H9 (cell line): ENCODE measurements at regions not wholly inside any gene's neighbourhood (a gene's known extent, or its start where the extent isn't known, plus 50 kb on each side); places are given as distances from the start of the nearest gene placed in this dataset.

Experiments used
- DNase-seq: peaks from one replicate; pipeline ENCODE4 v3.0.0-alpha.2; 2017
- H2AFZ ChIP-seq: one replicate; pipeline ENCODE4 v1.6.1; 2013; ENCODE audit warnings: mild to moderate bottlenecking, low read length, control low read depth, moderate library complexity
- H2AK5ac ChIP-seq: 2 replicates; pipeline ENCODE4 v1.6.1; 2013; ENCODE audit warnings: low read length, control low read depth, mixed read lengths; ENCODE audit not compliant: insufficient read length
- H2BK120ac ChIP-seq: one replicate; pipeline ENCODE4 v1.6.1; 2013; ENCODE audit warnings: low read depth, mild to moderate bottlenecking, low read length, control low read depth, inconsistent platforms; ENCODE audit not compliant: poor library complexity, severe bottlenecking
- H2BK12ac ChIP-seq: 2 replicates; pipeline ENCODE4 v1.6.1; 2013; ENCODE audit warnings: low read length, control low read depth, mixed read lengths, low read depth; ENCODE audit not compliant: insufficient read length
- H2BK15ac ChIP-seq: 2 replicates; pipeline ENCODE4 v1.6.1; 2013; ENCODE audit warnings: low read depth, low read length, control low read depth
- H2BK20ac ChIP-seq: one replicate; pipeline ENCODE4 v1.6.1; 2013; ENCODE audit warnings: low read depth, mild to moderate bottlenecking, low read length, control low read depth, inconsistent platforms; ENCODE audit not compliant: poor library complexity, severe bottlenecking
- H2BK5ac ChIP-seq: 2 replicates; pipeline ENCODE4 v1.6.1; 2013; ENCODE audit warnings: low read length, control low read depth, mixed read lengths; ENCODE audit not compliant: insufficient read length
- H3K14ac ChIP-seq: 2 replicates; pipeline ENCODE4 v1.6.1; 2013; ENCODE audit warnings: low read length, control low read depth; ENCODE audit not compliant: insufficient read depth
- H3K18ac ChIP-seq: 2 replicates; pipeline ENCODE4 v1.6.1; 2013; ENCODE audit warnings: low read depth, mild to moderate bottlenecking, mixed read lengths, low read length, control low read depth; ENCODE audit not compliant: insufficient read length
- H3K23ac ChIP-seq: 2 replicates; pipeline ENCODE4 v1.6.1; 2013; ENCODE audit warnings: low read length, control low read depth, mixed read lengths, low read depth; ENCODE audit not compliant: insufficient read length
- H3K23me2 ChIP-seq: 2 replicates; pipeline ENCODE4 v1.6.1; 2013; ENCODE audit warnings: low read depth, mild to moderate bottlenecking, mixed read lengths, low read length, control low read depth; ENCODE audit not compliant: insufficient read length, poor library complexity, severe bottlenecking
- H3K27ac ChIP-seq: 2 replicates; pipeline ENCODE4 v1.5.1; 2013; ENCODE audit warnings: low read length, control low read depth, mixed read lengths, low read depth; ENCODE audit not compliant: insufficient read length
- H3K27me3 ChIP-seq: 2 replicates; pipeline ENCODE4 v1.6.1; 2013; ENCODE audit warnings: low read length, control low read depth, inconsistent platforms; ENCODE audit not compliant: insufficient read depth
- H3K4ac ChIP-seq: 2 replicates; pipeline ENCODE4 v1.6.1; 2013; ENCODE audit warnings: low read depth, mild to moderate bottlenecking, control low read depth, inconsistent platforms, low read length, moderate library complexity
- H3K4me1 ChIP-seq: 2 replicates; pipeline ENCODE4 v1.6.1; 2013; ENCODE audit warnings: low read length, control low read depth, inconsistent platforms; ENCODE audit not compliant: insufficient read depth
- H3K4me2 ChIP-seq: 2 replicates; pipeline ENCODE4 v1.6.1; 2013; ENCODE audit warnings: low read length, control low read depth, mixed read lengths; ENCODE audit not compliant: insufficient read length, insufficient read depth
- H3K56ac ChIP-seq: 2 replicates; pipeline ENCODE4 v1.6.1; 2013; ENCODE audit warnings: low read depth, mild to moderate bottlenecking, mixed read lengths, low read length, control low read depth; ENCODE audit not compliant: insufficient read length
- H3K79me1 ChIP-seq: 2 replicates; pipeline ENCODE4 v1.6.1; 2013; ENCODE audit warnings: low read depth, mild to moderate bottlenecking, moderate library complexity, low read length, control low read depth, inconsistent platforms; ENCODE audit not compliant: insufficient read depth, poor library complexity, severe bottlenecking
- H3K79me2 ChIP-seq: 2 replicates; pipeline ENCODE4 v1.6.1; 2013; ENCODE audit warnings: low read length, control low read depth, inconsistent platforms; ENCODE audit not compliant: insufficient read depth
- H3K9ac ChIP-seq: 2 replicates; pipeline ENCODE4 v1.6.1; 2013; ENCODE audit warnings: low read length, control low read depth, mixed read lengths; ENCODE audit not compliant: insufficient read length; ENCODE audit errors: extremely low read depth
- H3K9me3 ChIP-seq: one replicate; pipeline ENCODE4 v1.6.1; 2013; ENCODE audit warnings: low read depth, low read length, inconsistent platforms; ENCODE audit not compliant: control insufficient read depth
- H3T11ph ChIP-seq: one replicate; pipeline ENCODE4 v1.6.1; 2013; ENCODE audit warnings: mild to moderate bottlenecking, low read length, control low read depth, inconsistent platforms
- H4K20me1 ChIP-seq: one replicate; pipeline ENCODE4 v1.6.1; 2013; ENCODE audit not compliant: control insufficient read depth, insufficient read length, insufficient read depth
- H4K5ac ChIP-seq: 2 replicates; pipeline ENCODE4 v1.6.1; 2013; ENCODE audit warnings: low read depth, mild to moderate bottlenecking, mixed read lengths, low read length, control low read depth; ENCODE audit not compliant: insufficient read length
- H4K8ac ChIP-seq: replicated peaks from 2 replicates; pipeline ENCODE4 v1.6.1; 2013; ENCODE audit warnings: low read length, control low read depth, mixed read lengths, low read depth; ENCODE audit not compliant: insufficient read length
- H4K91ac ChIP-seq: 2 replicates; pipeline ENCODE4 v1.6.1; 2013; ENCODE audit warnings: low read depth, mild to moderate bottlenecking, moderate library complexity, mixed read lengths, low read length, control low read depth; ENCODE audit not compliant: insufficient read length
- H3K27ac Mint-ChIP-seq, 3 experiments: 2 replicates in 2 of 3; 3 replicates in 1 of 3; pipeline ENCODE4 v1.8.0; 2020 to 2021; ENCODE audit warnings: mixed read lengths in 3 of 3, mild to moderate bottlenecking in 1 of 3, moderate library complexity in 1 of 3
- H3K27me3 Mint-ChIP-seq: 2 replicates; pipeline ENCODE4 v1.8.0; 2021; ENCODE audit warnings: low read depth, mild to moderate bottlenecking, moderate library complexity, mixed read lengths
- H3K36me3 Mint-ChIP-seq, 3 experiments: 2 replicates in 2 of 3; 3 replicates in 1 of 3; pipeline ENCODE4 v1.8.0; 2020 to 2021; ENCODE audit warnings: low read depth in 3 of 3, mixed read lengths in 3 of 3; ENCODE audit not compliant: insufficient read depth in 1 of 3
- H3K4me1 Mint-ChIP-seq, 2 experiments: 2 replicates each; pipeline ENCODE4 v1.8.0; 2020; ENCODE audit warnings: mixed read lengths in 2 of 2
- H3K4me3 Mint-ChIP-seq, 2 experiments: 2 replicates in 1 of 2; 3 replicates in 1 of 2; pipeline ENCODE4 v1.8.0; 2020 to 2021; ENCODE audit warnings: mild to moderate bottlenecking in 2 of 2, mixed read lengths in 2 of 2, moderate library complexity in 1 of 2
- H3K9me3 Mint-ChIP-seq, 2 experiments: 2 replicates in 1 of 2; 3 replicates in 1 of 2; pipeline ENCODE4 v1.8.0; 2020; ENCODE audit warnings: mild to moderate bottlenecking in 2 of 2, mixed read lengths in 2 of 2, moderate library complexity in 1 of 2
- WGBS: extraction: QIAGEN DNeasy Blood & Tissue Kit; methylation state at CpG from one replicate; pipeline ENCODE4 v1.1.7; 2013; ENCODE audit warnings: missing lambda C conversion rate, low lambda C conversion rate, mixed read lengths; ENCODE audit not compliant: insufficient read length; ENCODE audit errors: extremely low coverage; 5-methylcytosine and 5-hydroxymethylcytosine counted together
- TF ChIP-seq, protein P1 (sequence below): fragments of 200-600 bp; sonication (generic); conservative IDR thresholded peaks from 3 replicates; pipeline ENCODE4 v1.8.0; 2021; ENCODE audit warnings: antibody characterized with exemption, mild to moderate bottlenecking

DNA sequence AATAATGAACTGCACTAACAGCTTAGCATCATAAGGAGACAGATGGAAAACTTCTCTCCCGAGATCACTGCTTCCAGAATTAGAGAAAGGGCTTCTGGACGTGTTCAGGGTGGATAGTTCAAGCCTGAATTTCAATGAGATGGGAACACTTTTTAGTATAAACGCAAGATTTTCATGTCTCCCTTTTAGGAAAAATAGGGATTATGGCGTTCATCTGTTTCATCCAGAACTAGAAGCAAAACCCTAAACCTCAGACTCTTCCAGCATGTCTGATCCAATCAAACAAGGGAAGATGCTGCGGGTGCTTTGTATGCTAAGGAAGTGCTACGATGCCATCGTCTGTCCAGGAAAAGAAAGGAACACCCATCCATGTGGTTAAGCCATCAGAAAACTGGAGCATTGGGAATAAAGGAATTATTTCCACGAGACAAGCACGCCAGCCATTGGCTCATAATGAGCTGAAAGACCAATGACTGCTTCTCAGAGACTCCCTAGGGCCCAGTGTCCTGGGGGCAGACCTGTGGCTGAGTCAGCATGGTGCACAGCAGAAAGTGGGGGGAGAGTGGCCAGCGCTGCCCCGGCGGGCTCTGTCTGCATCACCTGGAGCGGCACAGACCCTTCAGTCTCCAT is 65.9 kb upstream of the AFF3 start:
- H3K9ac ChIP-seq, result no peak overlapping the region
- TF ChIP-seq, protein P1, sequence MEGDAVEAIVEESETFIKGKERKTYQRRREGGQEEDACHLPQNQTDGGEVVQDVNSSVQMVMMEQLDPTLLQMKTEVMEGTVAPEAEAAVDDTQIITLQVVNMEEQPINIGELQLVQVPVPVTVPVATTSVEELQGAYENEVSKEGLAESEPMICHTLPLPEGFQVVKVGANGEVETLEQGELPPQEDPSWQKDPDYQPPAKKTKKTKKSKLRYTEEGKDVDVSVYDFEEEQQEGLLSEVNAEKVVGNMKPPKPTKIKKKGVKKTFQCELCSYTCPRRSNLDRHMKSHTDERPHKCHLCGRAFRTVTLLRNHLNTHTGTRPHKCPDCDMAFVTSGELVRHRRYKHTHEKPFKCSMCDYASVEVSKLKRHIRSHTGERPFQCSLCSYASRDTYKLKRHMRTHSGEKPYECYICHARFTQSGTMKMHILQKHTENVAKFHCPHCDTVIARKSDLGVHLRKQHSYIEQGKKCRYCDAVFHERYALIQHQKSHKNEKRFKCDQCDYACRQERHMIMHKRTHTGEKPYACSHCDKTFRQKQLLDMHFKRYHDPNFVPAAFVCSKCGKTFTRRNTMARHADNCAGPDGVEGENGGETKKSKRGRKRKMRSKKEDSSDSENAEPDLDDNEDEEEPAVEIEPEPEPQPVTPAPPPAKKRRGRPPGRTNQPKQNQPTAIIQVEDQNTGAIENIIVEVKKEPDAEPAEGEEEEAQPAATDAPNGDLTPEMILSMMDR, result no peak
- H2BK120ac ChIP-seq, result no peak overlapping the region
- H3K27ac ChIP-seq, result no peak overlapping the region
- H3K56ac ChIP-seq, result no peak overlapping the region
- no peaks in the 10 kb centered on the region for H3K9me3 ChIP-seq
- H2AFZ ChIP-seq, result no peak overlapping the region
- H3K79me2 ChIP-seq, result no peaks in the 10 kb centered on the region
- no peak overlapping the region for H2BK5ac ChIP-seq
- H2BK12ac ChIP-seq, result no peak overlapping the region
- H4K8ac ChIP-seq, result no peak overlapping the region
- H3K4me1 ChIP-seq, result no peaks in the 10 kb centered on the region
- WGBS, result no CpG with 5 or more reads among the region's 13 CpGs
- H3K23me2 ChIP-seq, result no peaks in the 10 kb centered on the region
- H3K23ac ChIP-seq, result no peak overlapping the region
- Mint-ChIP-seq H3K4me3 (no peak overlapping the region), H3K9me3 (no peaks in the 10 kb centered on the region), H3K27me3 (peaks cover 26% of the 10 kb centered on the region), H3K36me3 (no peaks in the 10 kb centered on the region), H3K4me1 (no peaks in the 10 kb centered on the region), H3K27ac (no peak overlapping the region)
- no peak overlapping the region for H3K4ac ChIP-seq
- H3K79me1 ChIP-seq, result no peaks in the 10 kb centered on the region
- H4K91ac ChIP-seq, result no peak overlapping the region
- H4K5ac ChIP-seq, result no peak overlapping the region
- no peak for DNase-seq
- no peak overlapping the region for H3K4me2 ChIP-seq
- H3K27me3 ChIP-seq, result no peaks in the 10 kb centered on the region
- no peak overlapping the region for H2BK15ac ChIP-seq
- H3T11ph ChIP-seq, result no peak overlapping the region
- H2BK20ac ChIP-seq, result no peak overlapping the region
- H2AK5ac ChIP-seq, result no peak overlapping the region
- H4K20me1 ChIP-seq, result no peaks in the 10 kb centered on the region
- no peak overlapping the region for H3K14ac ChIP-seq
- H3K18ac ChIP-seq, result no peak overlapping the region
